GM12878 (cell line): ENCODE measurements at regions not wholly inside any gene's neighbourhood (a gene's known extent, or its start where the extent isn't known, plus 50 kb on each side); places are given as distances from the start of the nearest gene placed in this dataset.

Source experiments
- CTCF ChIP-seq, 3 experiments: IDR thresholded peaks in 2 of 3; conservative IDR thresholded peaks in 1 of 3; 2 replicates each; pipeline ENCODE4 v1.5.1; 2011; ENCODE audit warnings: low read depth in 3 of 3, low read length in 3 of 3, mild to moderate bottlenecking in 3 of 3, control low read depth in 2 of 3, moderate library complexity in 2 of 3, inconsistent platforms in 1 of 3, mixed read lengths in 1 of 3; ENCODE audit not compliant: control insufficient read depth in 2 of 3, insufficient read depth in 1 of 3; ENCODE audit errors: extremely low read depth in 1 of 3
- FOXK2 ChIP-seq: fragments of 450-650 bp; IDR thresholded peaks from 2 replicates; pipeline ENCODE4 v1.6.1; 2017; ENCODE audit warnings: mild to moderate bottlenecking, moderate library complexity
- HCFC1 ChIP-seq: fragments of 150-350 bp; IDR thresholded peaks from 2 replicates; pipeline ENCODE4 v1.6.1; 2014; ENCODE audit warnings: low read length
- JUND ChIP-seq: IDR thresholded peaks from 2 replicates; pipeline ENCODE4 v1.6.1; 2012; ENCODE audit warnings: low read depth, mild to moderate bottlenecking, low read length, improper control_type of control experiment, moderate library complexity
- NRF1 ChIP-seq: conservative IDR thresholded peaks from 2 replicates; pipeline ENCODE4 v1.6.1; 2011; ENCODE audit warnings: mild to moderate bottlenecking, low read depth, low read length, improper control_type of control experiment
- POLR2AphosphoS5 ChIP-seq: IDR thresholded peaks from 2 replicates; pipeline ENCODE4 v1.6.1; 2011; ENCODE audit warnings: mild to moderate bottlenecking, low read length, inconsistent platforms
- SIX5 ChIP-seq: IDR thresholded peaks from 2 replicates; pipeline ENCODE4 v1.6.1; 2011; ENCODE audit warnings: mild to moderate bottlenecking, low read depth, low read length, moderate library complexity; ENCODE audit not compliant: severe bottlenecking
- ZNF24 ChIP-seq: fragments of 450-650 bp; IDR thresholded peaks from 2 replicates; pipeline ENCODE4 v1.6.1; 2017; ENCODE audit warnings: antibody characterized with exemption, mild to moderate bottlenecking
- ZSCAN29 ChIP-seq: fragments of 450-650 bp; IDR thresholded peaks from 2 replicates; pipeline ENCODE4 v1.6.1; 2017; ENCODE audit warnings: mild to moderate bottlenecking, moderate library complexity

GRCh38 chr6:119965008-119965407 lies 615.4 kb upstream of the MAN1A1 start:
- TF ChIP-seq NRF1: no peak
- TF ChIP-seq POLR2AphosphoS5: no peak
- no peak for TF ChIP-seq CTCF (IDR thresholded peaks at IDR 0.05 in 2 of 3, conservative IDR thresholded peaks at IDR 0.05 in 1 of 3; ENCODE audit: control insufficient read depth in 2 of 3, extremely low read depth in 1 of 3, insufficient read depth in 1 of 3, low read depth in 3 of 3, low read length in 3 of 3)
- no peak for TF ChIP-seq JUND
- TF ChIP-seq HCFC1: no peak
- TF ChIP-seq ZSCAN29: no peak
- no peak for TF ChIP-seq ZNF24
- TF ChIP-seq FOXK2: no peak
- no peak for TF ChIP-seq SIX5
